ENCODE measurements at regions not wholly inside any gene's neighbourhood (a gene's known extent, or its start where the extent isn't known, plus 50 kb on each side); places are given as distances from the start of the nearest gene placed in this dataset.
"Not testable (repeated sequence)": the region's sequence is repeated elsewhere in the genome, so short reads cannot be mapped to it uniquely, and the experiment has no call there.

DNA sequence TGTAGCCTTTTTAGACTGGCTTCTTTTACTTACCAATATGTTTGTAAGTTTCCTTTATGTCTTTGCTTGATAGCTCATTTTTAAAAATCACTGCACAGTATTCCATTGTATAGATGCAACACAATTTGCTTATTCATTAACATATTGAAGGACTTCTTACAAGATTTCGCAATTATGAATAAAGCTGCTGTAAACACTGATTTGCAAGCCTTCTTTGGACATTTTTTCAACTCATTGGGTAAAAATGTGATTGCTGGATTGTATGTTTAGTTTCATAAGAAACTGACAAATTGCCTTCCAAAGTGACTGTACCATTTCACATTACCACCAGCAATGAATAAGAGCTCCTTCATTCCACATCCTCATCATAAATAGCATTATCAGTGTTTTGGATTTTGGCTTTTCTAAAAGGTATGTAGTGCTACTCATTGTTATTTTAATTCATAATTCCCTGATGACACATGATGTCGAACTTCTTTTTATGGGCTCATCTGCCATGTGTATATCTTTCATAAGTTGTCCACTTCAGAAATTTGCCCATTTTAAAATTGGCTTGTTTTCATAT is 80.7 kb downstream of the TFAP2B start:
- peak; percentile 4 for DNase-seq (ENCODE audit: low read depth)

DNA sequence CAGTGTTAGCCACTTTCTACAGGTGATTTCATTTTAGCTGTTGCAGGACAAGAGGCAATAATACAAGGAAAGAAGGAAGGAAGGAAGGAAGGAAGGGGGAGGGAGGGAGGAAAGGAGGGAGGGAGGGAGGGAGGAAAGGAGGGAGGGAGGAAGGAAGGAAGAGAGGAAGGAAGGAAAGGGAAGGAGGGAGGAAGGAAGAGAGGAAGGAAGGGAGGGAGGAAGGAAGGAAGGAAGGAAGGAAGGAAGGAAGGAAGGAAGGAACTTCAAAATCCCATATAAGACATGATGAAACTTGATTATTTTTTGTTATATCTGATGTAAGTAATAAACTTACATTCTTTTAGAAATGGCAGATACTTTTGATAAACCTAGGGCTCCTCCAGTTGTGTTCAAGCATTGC is 83.6 kb downstream of the TFAP2B start:
- DNase-seq (ENCODE audit: low read depth), result no peak

DNA sequence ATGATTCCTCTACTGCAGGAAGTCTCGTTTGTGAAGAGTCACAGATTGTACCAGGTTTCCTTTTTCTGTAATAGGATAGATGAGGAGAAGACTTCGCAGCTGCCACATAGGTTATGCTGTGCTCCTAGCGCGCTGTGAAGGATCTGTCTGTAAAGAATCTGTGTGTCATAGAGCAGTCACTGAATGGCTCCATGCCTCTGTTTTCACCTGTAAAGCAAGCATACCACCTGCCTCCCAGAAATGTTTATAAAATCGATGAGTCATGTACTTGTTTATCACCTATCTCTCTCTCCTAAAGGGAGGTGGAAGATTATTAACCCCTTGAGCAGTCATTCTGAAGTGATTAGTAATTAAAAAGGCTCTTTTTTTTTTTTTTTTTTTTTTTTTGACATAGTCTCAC is 86.6 kb downstream of the TFAP2B start:
- DNase-seq (ENCODE audit: low read depth), result no peak

DNA sequence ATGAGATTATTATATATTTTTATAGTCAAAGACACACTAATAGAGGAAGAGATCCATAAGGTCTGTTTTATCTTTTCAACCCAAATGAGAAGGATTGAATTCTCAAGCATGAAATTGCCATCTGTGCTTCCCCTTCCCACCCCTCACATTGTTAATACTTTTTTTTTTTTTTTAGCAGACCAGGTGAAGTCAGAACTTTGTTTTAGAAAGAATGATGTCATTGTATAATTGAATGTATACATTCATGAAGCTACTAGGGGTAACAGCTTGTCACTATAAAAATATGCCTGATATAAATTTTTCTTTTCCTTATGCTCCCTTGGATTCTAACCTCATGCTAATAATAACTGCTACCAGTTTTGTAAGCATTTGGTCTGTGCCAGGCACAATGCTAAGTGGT is 88.9 kb downstream of the TFAP2B start:
- DNase-seq (ENCODE audit: low read depth), result no peak

DNA sequence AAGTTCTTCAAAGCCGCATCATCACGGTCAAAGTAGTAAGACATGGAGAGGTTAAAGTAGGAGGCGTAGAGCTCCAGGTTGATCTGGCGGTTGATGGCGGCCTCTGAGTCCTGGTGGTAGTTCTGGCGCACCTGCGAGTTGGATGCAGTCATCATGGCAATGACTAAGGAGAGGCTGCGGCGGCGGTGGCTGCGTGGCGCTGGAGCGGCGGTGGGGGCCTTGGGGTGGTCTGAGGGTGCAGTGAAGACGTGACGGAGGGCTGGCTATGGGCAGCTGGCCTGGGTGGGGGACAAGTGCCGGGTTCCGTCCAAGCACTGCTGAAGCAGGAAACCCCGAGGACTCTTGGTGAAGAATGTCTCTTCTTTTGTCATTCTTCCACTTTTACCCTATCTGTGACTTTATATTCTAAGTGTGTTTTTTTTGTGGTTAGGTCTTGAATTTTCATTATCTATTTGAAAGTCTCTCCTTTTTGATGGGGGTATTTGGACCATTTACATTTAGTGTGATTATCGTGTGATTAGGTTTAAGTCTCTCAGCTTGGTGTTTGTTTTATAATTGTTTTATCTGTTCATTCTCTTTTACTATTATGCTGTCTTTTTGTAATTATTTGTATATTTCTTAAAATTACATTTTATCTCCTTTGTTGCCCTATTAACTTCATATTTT is 94.6 kb downstream of the TFAP2B start:
- DNase-seq (ENCODE audit: low read depth), result no peak

DNA sequence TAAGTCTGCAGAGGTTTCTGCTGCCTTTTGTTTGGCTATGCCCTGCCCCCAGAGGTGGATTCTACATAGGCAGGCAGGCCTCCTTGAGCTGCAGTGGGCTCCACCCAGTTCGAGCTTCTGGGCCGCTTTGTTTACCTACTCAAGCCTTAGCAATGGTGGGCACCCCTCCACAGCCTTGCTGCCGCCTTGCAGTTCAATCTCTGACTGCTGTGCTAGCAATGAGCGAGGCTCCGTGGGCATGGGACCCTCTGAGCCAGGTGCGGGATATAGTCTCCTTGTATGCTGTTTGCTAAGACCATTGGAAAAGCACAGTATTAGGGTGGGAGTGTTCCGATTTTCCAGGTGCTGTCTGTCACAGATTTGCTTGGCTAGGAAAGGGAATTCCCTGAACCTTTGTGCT is 102.7 kb downstream of the TFAP2B start:
- DNase-seq (ENCODE audit: low read depth), result not testable (repeated sequence)

DNA sequence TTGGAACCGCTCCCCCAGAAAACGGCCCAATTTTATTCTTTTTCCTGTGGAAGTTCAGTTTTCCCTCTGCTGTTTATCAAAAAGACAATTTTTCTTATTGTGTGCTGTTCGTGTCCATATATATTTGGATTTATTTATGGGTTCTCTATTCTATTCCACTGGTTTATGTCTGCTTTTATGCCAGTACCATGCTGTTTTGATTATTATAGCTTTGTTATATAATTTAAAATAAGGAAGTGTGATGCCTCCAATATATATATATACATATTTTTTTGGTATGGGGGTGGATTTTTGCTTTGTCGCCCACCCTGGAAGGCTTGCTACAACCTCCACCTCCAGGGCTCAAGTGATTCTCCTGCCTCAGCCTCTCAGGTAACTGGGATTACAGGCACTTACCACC is 103.3 kb downstream of the TFAP2B start:
- no peak for DNase-seq (ENCODE audit: low read depth)

DNA sequence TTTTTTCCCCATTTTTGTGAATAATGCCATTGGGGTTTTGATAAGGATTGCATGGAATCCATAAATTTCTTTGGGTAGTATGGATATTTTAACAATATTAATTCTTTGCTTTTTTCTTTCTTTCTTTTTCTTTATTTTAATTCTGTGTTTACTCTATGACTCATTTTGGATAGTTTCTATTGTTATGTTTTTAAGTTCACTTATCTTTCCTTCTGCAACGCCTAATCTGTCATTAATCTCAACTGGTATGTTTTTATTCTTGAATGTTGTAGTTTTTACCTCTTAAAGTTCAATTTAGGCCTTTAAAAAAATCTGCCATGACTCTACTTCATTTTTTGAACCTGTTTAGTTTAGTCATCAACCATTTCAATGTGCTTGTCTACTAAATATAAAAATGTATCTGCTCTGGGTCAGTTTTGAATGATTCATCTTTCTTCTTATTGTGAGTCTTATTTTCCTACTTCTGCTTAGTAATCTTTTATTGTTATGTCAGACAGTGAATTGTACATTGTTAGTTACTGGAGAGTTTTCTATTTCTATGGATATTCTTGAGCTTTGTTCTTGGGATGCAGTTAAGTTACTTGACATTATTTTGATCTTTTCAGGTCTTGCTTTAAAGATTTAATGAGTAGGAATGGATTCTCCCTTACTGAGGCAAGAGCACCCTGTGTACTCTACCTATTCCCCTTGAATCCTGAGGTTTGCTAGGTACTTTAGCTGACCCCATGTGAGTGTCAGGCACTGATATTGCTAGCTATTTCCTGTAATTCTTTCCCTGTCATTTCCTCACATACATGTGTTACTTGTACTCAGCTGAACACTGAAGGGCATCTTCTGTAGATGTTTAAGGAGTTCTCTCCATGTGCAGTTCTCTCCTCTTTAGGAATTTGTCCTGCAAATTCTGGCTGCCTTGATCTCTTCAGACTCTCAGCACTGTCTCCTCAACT is 104.2 kb downstream of the TFAP2B start:
- DNase-seq (ENCODE audit: low read depth), result peak; percentile 20

DNA sequence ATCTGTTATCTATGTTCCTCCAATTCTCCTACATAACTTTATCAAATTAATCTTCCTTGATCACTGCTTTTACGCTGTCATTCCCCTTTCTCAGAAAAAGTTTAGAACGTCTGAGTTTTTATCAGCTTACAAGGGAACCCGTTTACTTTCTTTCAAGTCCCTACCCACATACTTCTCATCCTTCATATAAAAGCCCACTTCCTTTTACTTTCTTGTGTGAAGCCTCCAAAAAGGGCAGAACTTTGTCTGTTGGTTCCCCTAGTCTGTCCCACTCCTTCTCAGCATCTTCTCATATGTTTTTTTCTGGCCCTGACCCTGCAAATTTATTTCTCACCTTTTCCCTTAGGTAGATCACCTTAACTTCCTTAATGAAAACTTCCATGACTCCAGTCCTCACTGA is 106.1 kb downstream of the TFAP2B start:
- no peak for DNase-seq (ENCODE audit: low read depth)

DNA sequence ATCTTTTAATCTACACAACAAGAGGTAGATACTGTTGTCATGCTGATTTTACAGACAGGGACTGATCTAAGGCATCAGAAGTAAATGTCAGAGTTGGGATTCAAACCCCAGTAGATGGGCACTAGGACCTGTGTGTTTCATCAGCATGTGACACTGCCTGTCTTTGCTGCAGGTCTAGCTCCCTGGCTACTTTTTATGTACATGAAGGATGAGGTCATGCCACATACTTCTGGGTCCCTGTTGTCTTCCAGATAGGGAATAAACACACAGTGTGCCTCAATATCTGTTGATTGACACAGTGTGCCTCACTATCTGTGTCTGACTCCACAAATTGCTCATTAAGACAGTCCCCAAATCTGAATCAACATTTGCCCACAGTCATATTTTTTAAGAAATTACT is 106.9 kb downstream of the TFAP2B start:
- DNase-seq (ENCODE audit: low read depth), result no peak

DNA sequence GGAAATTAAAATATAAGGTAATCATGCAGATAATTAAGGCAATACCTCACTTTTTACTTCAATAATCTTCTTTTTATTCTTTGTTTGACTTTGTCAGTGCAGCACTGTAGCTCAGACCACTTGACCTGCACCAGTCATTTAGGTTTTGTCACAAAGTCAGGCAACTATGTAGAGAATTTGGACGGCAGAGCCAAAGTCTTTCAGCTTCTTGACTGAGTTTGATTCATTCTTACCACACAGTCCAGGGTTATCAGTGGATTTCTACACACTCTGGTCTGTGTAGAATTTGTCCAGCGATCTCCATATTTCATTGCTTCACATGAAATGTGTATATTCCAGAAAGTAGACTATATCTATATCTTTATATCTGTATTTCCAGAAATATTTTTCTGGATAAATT is 107.3 kb downstream of the TFAP2B start:
- DNase-seq (ENCODE audit: low read depth), result no peak

DNA sequence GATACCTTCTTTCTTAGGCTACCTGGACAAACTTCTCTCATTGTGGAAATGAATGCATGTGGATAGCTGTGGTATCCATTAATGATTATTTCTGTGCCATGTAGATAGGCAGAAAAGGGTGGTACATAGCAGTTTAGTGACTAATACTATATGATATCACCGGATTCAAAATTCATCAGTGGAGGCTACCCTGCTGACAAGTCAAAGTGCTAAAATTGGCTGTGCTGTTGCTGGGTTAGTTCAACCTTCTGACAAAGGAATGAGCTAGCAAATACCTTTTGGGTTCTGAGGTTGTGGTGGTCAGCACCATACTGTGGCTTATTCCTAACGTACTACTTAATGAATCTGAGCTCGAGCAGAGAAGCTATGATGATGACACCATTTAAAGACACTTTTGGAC is 109.1 kb downstream of the TFAP2B start:
- DNase-seq (ENCODE audit: low read depth), result no peak

DNA sequence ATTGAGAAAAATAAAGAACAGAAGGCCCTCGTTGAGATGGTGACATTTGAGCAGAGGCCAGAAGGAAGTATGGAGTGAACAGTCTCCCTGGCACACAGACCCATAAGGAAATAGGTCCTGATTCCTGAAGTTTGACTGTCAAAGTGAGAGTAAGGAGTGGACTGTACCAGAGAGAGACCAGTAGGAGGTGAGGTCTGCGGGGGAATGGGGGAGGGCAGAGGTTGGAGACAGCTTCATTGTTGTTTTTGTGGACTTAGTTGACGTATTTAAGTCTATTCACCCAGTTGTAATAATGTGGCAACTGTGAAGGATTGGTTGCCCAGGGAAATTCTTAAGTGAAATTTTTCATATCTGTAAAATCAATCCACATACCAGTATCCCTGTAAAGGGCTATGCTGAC is 110.7 kb downstream of the TFAP2B start:
- no peak for DNase-seq (ENCODE audit: low read depth)

DNA sequence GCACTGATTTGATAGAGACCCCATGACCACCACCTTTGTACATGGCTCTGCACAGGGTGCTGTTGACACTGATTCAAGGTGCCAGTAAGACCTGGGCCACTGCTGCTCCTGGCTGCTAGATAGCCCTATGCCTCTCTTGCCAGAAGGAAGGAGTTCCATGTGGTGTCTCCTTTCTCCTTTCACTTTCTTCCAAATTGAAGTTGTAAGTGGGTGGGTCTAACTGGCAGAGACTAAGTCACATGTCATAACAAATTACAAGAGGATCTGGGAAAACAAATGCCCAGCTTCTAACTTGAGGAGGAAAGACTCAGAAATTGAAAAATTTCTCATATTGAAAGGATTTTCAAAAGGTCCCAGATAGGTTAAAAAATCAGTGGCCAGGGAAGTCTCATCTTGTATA is 116.8 kb downstream of the TFAP2B start:
- DNase-seq (ENCODE audit: low read depth), result no peak

DNA sequence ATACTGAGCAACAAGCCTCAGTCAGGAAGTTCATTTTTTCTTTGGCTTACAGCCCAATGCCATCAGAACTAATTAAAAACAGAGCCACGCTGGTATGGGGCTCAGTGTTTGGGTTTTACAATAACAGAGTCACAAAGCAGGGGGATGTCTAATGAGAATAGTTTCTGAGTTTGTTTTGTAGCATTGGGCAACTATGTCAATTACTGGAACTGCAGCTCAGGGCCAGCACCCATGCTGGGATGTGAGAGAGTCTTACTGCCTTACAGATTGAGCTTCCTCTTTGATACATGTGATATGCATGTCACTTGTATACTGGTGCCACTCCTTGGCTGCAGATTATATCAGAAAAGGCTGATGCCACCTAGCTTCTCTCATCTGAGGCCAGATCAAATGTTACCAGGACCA is 117.6 kb downstream of the TFAP2B start:
- DNase-seq (ENCODE audit: low read depth), result no peak

DNA sequence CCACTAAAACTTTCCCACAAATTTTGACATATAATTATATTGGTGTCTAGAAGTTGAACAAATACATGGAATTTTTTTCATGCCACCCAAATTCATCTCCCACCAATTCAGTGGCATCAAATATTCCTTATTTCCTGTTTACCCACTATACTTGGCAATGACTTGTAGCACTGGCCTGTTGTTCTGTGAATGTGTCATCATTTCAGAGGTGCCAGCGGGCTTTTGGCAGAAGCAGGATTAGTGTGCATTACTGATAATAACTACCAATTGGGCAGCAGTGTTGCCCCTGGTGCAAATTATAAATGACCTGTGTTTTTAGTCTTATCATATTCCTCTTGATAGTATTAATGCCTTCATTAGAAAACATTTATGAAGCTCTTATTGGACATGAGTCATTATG is 121.3 kb downstream of the TFAP2B start:
- DNase-seq (ENCODE audit: low read depth), result no peak

DNA sequence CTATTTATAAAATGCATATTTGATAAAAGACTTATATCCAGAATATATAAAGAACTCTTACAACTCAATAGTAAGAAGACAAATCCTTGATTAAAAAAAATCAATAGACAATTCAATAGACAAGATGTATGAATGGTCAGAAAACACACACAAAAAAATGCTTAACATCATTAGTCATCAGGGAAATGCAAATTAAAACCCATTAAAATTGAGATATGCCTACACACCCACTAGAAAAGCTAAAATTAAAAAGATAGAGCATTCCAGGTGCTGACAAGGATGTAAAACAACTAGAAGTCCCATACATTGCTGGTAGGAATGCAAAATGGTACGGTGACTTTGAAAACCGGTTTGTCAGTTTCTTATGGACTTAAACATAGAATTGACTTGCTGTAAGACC is 127.1 kb downstream of the TFAP2B start:
- DNase-seq (ENCODE audit: low read depth), result no peak

DNA sequence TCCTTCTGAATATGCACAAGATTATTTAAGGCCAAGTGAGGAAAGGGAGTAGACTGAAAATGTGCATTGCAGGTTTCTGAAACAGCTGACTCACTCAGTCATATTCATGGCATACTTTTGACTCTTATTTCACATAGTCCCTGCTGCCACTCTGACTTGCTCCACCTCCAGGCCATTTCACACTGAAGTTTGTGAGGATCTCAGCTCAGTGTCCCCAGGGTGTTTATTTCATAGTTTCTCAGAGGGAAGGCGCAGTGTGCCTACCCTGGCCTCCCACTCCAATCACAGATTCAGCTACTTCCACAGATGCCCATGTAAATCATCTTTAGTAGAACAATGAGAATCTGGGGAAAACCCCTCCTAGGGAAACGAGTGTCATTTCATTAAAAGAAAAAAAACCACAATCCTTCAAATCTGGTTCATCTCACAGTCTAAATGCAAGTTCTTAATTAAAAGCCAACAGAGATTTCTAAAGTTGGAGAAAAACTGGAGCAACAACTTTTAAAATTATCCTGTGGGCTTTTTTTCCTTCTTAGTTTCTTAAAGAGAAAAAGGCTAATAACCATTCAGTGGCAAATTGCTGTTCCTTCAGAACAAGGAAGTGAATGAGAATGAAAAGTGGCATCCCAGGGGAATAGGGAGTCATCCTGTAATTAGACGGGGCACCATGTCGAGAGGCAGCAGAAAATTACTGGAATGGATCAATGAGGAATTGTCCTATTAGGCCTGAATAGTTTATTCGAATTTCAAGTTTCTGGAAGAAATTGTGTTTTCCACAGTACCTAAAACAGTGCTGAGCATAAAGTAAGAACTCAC is 133.6 kb downstream of the TFAP2B start:
- no peak for DNase-seq (ENCODE audit: low read depth)

DNA sequence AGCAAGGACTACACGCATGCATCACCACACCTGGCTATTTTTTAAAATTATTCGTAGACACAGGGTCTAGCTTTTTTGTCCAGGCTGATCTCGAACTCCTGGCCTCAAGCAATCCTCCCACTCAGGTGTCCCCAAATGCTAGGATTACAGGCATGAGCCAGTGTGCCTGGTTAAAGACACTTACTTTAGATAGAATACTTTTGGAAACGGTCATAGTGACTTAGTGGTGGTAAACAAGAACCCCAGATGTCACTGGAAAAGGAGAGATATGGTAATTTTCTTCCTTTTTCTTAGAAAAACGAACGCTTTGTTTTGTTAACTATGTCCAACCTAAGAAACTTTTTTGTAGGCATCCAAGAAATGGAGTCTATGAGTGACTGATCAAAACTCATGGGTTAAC is 137.3 kb downstream of the TFAP2B start:
- DNase-seq (ENCODE audit: low read depth), result no peak

DNA sequence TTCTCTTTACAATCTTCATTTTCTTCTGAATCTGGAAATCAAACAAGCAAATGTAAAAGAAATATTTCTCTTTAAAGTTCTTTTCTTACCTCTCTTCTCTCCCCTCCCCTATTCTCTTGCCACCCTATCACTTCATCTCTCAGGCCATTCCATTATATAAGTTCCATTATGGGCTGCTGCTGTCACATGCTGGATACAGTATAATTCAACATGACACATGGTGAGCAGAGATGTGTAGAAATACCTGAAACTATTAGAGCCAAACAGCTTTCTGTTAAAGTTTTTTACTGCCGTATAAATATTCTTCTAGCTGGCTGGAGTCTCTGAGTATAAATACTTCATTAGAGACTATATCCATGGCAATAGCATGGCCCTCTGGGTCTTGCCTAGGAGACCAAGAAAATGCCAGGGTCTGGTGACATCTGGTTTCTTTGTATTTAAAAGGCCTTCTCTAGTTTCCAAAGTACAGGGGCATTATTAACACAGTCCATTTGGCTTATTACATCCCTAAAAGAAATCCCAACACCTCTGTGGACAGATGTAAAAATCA is 139.6 kb downstream of the TFAP2B start:
- no peak for DNase-seq (ENCODE audit: low read depth)

DNA sequence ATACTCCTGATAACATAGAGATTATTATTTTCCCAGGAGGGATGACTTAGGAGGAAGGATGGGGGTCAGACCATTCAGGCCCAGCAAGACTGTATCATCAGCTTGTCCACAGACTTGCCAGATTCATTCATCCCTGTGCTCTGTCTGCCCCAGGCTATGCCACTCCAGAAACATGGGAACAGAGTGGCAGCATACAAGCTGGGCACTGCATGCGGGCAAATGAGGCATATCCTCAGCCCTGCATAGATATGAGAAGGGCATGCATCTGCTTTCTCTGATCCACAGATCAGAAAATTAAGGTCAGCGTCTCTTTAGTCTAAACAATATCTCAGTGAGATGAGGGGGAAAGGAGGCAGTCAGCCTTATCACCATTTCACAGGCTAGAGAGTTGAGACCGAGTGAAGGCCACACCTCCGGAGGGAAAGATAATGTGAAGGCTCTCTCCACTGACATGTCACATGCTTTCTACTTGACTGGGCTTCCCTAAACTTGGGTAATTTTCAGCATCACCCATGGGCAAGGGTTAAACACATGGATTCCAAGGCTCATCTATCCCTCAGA is 140.5 kb downstream of the TFAP2B start:
- no peak for DNase-seq (ENCODE audit: low read depth)

DNA sequence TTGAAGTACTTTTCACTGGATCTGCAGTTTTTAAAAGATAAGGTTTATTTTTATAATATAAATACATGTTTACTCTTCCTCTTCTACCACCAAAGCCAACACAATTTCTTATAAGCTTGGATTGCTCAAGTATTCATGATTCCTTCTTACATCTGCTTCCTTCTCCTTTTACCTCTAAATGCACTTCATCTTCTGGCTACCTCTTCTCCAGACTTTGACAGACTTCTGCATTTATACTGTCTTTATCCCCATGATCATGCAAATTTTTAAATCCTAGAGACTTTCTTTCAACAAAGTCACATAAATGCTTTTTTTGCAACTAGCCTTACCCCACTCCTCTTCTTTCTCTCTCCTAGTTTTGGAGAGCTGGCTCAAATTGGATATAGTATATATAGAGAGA is 142.9 kb downstream of the TFAP2B start:
- no peak for DNase-seq (ENCODE audit: low read depth)
